Renal cortex interstitium (tissue), 11 donors: ENCODE measurements at regions not wholly inside any gene's neighbourhood (a gene's known extent, or its start where the extent isn't known, plus 50 kb on each side); places are given as distances from the start of the nearest gene placed in this dataset.
"Not testable (repeated sequence)": the region's sequence is repeated elsewhere in the genome, so short reads cannot be mapped to it uniquely, and the experiment has no call there.

Experiments
- DNase-seq, 11 donors: peaks; one replicate each; pipeline ENCODE4 v3.0.0-alpha.2; 2013; ENCODE audit warnings: low read depth in 9 of 11, low spot score in 4 of 11; ENCODE audit errors: extremely low read depth in 1 of 11

DNA sequence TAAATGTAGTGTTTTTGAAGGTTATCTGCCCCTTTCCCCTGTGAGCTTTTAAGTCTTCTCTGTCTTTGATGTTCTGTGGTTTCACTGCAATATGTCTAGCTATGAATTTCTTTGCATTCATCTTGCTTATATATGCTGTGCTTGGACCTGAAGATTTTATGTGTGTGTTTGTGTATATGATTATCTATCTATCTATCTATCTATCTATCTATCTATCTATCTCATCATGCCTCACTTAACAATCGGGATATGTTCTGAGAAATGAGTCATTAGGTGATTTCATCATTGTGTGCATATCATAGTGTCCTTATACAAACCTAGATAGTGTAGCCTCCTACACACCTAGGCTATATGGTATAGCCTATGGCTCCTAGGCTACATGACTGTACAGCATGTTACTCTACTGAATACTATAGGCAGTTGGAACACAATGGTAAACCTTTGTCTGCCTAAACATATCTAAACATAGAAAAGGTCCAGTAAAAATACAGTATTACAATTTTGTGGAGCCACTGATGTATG, 173.9 kb downstream of the NPIPA7 start:
- not testable (repeated sequence) for DNase-seq

DNA sequence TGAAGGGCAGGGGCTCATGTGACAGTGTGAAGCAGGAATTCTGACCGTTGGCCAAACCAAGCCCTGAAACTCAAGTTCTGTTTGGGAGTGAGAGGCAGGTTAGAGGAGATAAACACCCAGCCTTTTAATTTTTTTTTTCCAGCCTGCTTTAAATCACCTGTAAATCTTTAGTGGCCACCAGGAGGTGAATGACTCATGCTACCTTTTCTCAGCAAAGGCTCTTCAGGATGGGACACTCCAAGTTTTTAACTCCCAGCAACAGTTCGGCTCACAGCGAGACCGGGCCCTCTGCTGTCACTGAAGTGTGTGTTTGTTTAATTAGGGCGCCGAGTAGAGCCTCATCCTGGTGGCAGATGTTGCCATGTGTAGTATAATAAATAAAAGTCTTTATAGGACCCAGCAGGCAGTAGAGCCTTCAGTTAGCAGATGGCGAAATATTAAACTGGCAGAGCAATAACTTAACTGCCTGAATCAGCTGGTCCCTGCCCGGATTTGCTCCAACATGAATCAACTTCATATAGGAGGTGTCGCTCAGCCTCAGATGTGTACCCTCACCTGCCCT, 180.3 kb downstream of the NPIPA7 start:
- not testable (repeated sequence) for DNase-seq

DNA sequence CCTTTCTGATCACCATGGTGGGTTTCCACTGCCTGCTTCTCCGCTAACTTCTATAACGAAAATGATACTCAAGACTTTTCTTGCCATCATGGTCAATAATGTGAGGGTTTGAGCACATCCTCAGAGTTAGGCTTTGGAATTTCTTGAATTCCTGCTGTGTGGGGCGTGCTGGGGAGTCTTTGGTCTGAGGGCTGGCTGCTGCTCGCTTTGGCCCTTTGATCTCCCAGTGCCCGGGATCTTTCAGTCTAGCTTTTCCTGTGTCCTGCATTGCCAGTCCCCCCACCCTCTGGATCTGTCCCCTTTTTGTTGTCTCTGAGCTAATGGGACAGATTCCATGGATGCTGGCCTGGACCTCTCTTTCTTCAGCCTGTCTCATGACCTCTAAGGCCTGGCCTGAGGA, 182.6 kb downstream of the NPIPA7 start:
- DNase-seq = not testable (repeated sequence)

DNA sequence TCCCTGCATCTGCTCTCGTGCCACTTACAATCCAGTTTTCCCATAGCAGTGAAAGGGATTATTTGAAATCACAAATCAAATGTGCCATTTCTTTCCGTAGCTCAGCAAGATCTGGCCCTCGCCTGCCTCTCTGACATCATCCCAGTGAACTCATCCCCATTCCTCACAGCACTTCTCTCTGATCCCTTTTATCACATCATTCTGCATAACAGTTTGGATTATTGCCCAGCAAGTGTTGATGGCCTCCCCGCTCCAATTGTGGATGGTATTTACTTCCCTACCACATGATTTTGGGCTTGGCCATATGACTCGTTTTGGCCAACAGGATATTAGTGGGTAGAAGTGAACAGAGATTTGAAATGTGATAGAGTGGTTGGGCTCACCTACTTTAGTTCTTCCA, 185.0 kb downstream of the NPIPA7 start:
- not testable (repeated sequence) for DNase-seq

DNA sequence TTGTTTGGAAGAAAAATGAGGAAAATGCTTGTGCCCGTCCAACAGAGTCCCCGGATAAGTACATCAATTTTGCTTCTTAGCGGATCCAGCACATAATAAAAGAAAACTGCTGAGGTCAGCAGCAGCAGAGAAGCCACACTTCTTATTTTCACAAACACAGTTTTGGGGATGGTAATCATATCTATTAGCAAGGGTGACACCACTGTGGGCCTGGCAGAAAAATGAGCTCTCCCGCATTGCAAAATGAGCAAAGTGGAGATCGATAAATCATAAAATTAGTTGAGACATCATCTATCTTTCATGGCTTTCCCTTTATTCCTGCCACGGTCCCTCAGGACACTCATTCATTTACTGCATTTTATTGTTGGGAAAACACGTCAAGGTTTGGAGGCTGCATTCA, 186.4 kb downstream of the NPIPA7 start:
- not testable (repeated sequence) for DNase-seq

DNA sequence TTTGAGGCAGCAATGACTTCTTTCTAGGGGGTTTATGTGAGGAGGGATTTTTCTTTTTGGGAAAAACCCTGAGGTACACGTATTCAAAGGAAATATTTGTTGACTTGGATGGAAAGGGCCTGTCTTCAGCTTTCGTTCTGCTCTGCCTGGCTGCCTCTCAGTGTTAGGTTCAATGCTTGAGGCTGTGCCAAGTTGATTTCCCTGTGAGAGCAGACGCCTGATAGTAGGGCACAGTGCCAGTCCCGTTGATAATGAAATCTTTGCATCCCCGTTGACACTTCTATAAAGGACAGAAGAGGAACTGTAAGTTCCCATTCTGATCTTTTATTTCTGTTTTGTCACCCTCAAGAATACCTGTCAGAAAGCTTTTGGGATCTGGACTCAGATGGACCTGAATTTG, 191.1 kb downstream of the NPIPA7 start:
- not testable (repeated sequence) for DNase-seq

DNA sequence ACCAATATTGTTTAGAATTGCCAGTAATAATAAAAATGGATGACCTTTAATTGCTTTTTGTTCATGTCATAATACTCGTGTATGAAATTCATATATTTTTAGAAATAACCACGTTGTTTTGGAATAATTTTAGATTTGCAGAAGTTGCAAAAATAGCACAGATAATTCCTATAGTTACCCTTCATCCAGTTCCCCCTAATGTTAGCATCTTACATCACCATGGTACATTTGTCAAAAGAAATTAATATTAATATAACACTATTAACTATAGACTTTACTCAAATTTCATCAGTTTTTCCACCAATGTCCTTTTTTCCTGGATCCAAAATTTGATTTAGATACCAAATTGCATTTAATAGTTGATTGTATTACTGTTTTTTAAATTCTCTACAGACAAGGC, 191.9 kb downstream of the NPIPA7 start:
- not testable (repeated sequence) for DNase-seq

DNA sequence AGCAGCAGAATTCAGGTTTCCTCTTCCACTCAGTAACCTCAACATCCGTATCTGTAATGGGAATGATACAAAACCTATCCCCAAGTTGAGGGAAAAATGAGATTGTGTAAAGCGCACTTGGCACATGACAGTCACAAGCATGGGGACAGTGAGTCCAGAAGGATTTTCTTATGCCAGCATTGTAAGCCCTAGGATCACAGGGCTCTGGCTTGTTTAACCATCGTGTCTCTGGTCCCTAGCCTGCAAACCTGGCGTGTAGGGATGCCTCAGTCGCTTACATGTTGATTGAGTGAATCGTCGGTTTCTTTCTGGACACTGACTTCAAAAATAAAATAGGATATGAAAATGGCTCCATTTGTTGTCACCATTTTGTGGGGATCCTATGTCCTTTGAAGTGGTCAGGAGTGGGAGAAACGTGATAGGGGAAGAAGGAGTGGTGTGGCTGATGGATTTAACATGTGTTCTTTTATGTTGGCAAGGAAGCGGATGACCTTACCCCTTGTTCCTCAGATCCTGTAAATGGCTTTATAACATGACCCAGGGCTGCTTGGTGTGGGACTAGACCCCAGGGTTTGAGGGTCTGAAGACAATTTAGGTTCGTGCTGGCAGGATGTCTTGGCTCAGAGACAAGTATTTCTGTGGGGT, 193.3 kb downstream of the NPIPA7 start:
- not testable (repeated sequence) for DNase-seq

DNA sequence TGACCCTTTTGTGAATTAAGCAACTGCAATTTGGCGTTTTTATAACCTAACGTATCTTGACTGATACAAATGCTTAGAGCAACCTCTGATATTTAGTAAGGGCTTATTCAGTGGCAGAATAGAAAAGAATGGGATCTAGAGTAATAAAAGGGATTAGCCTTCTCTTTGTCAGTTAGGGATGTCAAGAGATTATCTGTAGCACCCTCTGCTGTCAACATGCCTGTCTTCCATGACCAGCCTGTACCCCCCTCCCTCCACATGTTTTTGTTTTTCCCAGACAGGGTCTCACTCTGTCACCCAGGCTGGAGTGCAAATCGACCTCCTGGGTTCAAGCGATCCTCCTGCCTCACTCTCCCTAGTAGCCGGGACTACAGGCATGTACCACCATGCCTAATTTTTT, 198.1 kb downstream of the NPIPA7 start:
- not testable (repeated sequence) for DNase-seq

DNA sequence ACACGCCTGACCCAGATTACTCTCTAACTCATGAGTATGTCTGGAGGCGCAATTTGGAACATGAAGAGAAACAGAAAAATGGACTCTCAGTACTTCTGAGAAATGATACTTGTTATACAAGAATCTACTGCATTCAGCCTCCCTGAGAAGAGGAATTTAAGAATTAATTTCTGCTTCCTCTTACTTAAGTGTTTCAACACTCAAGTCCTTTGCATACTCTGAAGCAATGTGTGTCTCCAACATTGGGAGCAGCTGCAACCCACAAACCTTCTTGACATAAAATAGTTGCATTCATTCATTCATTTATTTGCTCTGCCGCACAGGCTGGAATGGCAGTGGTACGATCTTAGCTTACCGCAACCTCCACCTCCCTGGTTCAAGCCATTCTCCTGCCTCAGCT, 199.8 kb downstream of the NPIPA7 start:
- no peak for DNase-seq

DNA sequence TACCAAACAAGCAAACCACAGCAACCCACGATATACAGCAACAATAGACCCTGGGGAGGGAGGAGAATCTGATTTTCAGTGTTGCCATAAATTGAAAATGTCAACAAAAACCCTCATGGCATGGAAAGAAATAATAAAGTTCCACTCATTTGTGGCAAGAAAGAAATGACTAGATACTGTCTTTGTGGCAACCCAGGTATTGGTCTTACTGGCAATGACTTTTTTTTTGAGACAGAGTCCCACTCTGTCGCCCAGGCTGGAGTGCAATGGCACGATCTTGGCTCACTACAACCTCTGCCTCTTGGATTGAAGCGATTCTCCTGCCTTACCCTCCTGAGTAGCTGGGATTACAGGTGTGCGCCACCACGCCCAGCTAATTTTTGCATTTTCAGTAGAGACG, 204.0 kb downstream of the NPIPA7 start:
- DNase-seq = not testable (repeated sequence)

DNA sequence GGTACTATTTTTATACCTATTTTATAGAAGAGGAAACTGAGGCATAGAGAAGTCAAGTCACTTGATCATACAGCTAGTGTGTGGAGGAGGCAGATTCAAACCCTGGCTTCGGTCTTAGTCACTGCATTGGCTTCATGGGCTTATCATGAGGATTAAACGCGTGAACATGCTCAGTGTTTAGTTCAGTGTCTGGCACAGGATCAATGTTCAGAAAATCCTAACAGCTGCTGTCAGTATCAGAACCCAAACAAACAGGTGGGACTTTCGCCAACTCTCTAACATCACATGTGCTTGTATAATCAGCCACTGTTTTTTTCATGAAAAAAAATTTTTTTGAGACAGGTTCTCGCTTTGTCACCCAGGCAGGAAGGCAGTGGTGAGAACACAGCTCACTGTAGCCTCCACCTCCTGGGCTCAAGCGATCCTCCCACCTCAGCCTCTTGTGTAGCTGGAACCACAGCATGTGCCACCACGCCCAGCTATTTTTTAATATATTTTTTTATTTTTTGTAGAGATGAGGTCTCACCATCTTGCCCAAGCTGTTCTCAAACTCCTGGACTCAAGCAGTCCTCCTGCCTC, 207.2 kb downstream of the NPIPA7 start:
- not testable (repeated sequence) for DNase-seq

DNA sequence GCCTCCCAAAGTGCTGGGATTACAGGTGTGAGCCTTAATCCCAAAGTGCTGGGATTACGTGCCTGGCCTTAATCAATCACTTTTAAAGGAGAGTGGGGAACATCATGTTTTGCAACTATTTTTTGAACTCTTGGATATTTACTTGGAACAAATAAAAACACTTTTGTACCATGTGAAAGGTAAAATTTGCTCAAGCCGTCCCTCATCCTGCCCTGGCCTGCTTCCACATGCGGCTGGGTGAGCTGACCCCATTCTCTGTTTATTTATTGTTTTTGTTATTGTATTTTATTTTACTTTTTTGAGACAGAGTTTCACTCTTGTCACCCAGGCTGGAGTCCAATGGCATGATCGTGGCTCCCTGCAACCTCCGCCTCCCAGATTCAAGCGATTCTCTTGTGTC, 208.0 kb downstream of the NPIPA7 start:
- not testable (repeated sequence) for DNase-seq

DNA sequence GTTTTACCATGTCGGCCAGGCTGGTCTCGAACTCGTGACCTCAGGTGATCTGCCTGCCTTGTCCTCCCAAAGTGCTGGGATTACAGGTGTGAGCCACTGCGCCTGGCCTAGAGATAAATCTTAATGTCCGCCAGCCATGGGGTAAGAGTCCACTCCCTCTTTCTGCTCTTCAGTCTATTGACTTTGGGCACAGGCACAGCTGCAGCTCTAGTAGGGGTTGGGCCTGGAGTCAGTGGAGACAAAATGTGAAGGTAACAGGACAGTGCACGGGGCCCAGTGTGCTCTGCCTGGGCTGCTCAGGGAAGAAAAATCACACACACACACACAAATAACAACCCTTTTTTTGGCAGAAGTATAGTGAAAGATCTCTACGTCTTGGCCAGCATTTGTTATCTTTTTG, 209.5 kb downstream of the NPIPA7 start:
- not testable (repeated sequence) for DNase-seq

DNA sequence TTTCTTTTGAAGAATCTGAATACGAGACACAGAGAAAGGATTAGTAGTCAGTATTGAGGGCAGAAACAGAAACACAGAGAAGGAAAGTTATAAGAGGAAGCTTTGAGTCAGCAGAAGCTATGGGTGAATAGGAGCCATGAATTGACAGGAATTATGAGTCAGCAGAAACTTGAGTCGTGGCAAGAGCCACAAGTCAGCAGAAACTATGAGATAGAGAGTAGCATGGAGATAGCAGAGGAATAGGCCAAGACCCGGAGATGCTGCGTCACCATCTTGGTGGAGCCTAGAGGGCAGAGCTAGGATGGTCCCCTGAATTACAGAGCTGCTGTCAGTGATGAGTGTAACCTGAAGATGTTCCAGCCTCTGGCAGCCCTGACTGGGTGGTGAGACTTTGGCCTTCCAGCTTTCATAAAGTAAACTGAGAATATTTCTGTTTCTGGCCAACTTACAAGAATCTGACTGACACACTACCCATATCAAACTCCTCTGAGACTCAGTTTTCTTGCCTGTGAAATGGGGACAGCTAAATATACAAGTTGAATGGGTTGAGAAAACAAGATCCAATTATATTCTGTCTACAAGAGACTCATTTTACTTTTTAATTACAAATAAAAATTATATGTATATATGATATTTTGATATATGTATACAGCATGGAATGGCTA, 211.8 kb downstream of the NPIPA7 start:
- not testable (repeated sequence) for DNase-seq

DNA sequence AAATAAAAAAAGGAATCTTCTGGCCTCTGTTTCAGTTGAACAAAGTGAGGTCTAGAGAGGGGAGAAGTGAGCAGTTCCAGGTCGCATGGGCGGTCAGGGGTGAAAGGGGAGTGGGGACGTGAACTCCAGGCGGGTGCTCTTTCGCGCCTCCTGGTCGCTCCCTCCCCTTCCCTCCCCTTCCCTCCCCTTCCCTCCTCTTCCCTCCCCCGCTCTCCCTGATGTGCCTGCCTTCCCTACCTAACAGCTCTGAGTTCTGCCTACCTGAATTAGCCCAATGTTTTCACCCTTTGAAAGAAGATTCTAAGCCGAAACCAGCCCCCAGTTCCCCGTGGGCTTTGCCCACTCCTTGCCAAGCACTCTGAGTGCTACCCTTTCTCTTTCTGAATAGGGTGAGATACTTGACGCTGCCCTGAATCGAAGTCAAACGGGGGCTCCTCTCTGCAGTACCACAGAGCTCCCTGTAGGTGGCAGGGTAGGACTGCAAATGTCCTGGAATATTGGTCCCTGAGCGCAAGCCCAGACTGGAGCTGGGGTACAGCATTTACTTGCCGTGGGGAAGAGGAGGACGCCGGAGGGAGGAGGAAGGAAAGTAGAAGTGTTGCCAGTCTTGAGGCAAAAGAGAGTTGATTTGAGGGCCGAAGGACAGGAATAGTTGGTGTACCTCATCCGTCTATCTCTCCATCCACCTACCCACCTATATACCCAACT, 214.4 kb downstream of the NPIPA7 start:
- DNase-seq = not testable (repeated sequence)

DNA sequence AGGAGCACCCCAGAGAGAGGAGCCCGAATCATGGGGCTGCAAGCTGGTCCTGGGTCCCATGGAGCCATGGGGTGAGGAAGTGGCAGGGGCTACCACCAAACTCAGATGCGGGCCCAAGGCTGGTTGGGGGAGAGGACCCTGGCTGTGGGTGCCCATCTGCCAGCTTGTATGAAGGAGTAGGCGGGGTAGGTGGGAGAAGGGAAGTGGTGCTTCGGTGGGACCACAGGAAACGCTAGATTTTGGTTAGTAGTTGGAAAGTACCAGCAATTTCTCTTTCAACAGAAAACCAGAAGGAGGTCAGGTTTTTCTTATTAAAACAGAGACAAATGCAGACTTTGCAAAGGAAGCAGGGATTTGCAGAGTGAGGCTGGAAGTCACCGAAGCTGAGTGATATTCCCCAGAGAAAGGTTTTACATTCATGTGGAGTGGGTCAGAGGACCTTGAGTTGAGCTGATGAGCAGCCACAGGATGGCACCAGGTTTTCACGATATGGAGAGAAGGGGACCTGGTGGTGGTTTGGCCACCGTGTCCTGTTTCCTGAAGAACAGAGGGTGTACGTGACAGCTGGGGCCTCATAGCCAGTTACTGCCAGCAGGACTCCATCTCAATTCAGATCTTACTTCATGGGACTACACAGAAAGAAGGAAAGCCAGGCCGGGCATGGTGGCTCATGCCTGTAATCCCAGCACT, 216.2 kb downstream of the NPIPA7 start:
- DNase-seq = not testable (repeated sequence)

DNA sequence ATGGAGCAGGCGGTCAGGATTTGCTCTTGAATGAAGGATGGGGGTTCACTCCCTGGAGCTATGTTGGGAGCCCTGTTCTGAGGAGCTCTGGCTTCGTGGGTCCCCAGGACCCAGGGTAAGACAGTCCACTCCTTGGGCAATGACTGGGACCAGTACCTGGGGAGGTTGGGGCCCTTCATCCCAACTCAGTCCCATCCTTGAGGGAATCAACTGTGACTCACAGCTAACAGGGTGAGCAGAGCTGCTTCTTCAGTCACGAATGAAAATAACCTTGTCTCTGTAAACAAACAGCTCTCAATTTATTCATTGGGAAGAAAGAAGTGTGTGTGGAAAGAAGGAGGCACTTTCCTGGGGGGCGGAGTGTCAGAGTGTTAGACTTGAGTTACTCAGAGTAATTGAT, 222.3 kb downstream of the NPIPA7 start:
- DNase-seq = not testable (repeated sequence)
